T-helper 17 cell (primary cell): ENCODE measurements at regions not wholly inside any gene's neighbourhood (a gene's known extent, or its start where the extent isn't known, plus 50 kb on each side); places are given as distances from the start of the nearest gene placed in this dataset.
"Not testable (repeated sequence)": the region's sequence is repeated elsewhere in the genome, so short reads cannot be mapped to it uniquely, and the experiment has no call there.

Experiments
- ATAC-seq: fragments of 150-1000 bp; cut with Tn5 transposase; 2 replicates; pipeline ENCODE4 v1.10.0; 2021; ENCODE audit warnings: mild to moderate bottlenecking, moderate library complexity
- DNase-seq, 3 donors: peaks; one replicate each; pipeline versions ENCODE4 v3.0.0 to v3.0.0-alpha.2; 2020 to 2021
- H3K9me3 ChIP-seq: one replicate; pipeline ENCODE4 v1.7.0; 2013; ENCODE audit warnings: low read length, mild to moderate bottlenecking; ENCODE audit not compliant: control insufficient read depth, poor library complexity, severe bottlenecking
- H3K27ac Mint-ChIP-seq: one replicate; pipeline ENCODE4 v1.8.0; 2022; ENCODE audit warnings: mild to moderate bottlenecking, moderate library complexity, mixed read lengths
- H3K27me3 Mint-ChIP-seq: one replicate; pipeline ENCODE4 v1.8.0; 2022; ENCODE audit warnings: mixed read lengths
- H3K36me3 Mint-ChIP-seq: one replicate; pipeline ENCODE4 v1.8.0; 2022; ENCODE audit warnings: low read depth, mixed read lengths
- H3K4me1 Mint-ChIP-seq: one replicate; pipeline ENCODE4 v1.8.0; 2022; ENCODE audit warnings: mild to moderate bottlenecking, mixed read lengths
- H3K4me3 Mint-ChIP-seq: one replicate; pipeline ENCODE4 v1.8.0; 2022; ENCODE audit warnings: mild to moderate bottlenecking, moderate library complexity, mixed read lengths

DNA sequence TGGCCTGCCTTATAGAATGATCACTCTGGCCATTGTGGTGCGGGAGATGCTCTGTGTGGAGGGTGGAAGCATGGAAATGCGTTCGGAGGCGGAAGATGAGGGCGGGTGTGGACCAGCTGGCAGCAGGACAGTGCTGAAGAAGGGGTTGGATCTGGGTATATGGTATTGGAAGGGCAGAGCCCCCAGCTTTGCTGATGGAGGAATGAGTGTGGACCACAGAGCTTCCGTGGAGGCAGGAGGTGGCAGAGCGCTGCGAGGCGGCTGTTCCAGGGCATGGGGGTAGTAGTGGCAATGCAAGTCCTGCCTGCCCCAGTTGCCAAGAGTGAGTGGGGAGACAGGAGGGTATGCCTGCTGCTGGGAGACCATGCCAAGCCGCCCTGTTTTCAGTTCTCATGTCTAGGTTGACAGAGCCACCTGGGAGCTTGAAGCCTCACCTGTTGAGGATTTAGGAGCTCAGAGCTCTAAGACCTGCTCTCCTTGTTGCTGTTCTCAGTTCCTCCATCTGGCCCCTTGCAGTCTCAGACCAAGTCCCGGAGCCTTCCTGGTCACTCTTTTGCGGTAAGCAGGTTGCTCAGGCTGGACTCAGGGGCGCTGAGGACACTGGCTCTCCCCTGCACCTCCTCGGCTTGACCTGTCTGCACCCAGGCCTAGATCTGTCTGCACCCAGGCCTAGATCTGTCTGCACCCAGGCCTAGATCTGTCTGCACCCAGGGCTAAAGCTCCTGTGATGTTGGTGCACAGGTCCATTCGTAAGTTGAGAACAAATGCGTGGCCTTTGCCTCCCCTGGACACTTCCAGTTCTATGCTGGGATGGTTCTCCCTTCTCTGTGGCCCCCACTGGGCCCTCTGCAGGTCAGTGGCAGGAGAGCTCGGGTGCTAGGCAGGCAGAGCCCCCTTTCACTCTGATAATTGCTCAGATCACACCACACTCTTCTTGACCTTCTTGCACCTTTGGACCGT lies 290.5 kb upstream of the HS6ST1 start:
- Mint-ChIP-seq H3K36me3 (no peaks in the 10 kb centered on the region), H3K4me1 (peaks cover 2% of the 10 kb centered on the region), H3K4me3 (no peak overlapping the region), H3K27me3 (peaks cover 15% of the 10 kb centered on the region), H3K27ac (no peak overlapping the region)
- ATAC-seq: no peak
- DNase-seq: no peak
- no peaks in the 10 kb centered on the region for H3K9me3 ChIP-seq

DNA sequence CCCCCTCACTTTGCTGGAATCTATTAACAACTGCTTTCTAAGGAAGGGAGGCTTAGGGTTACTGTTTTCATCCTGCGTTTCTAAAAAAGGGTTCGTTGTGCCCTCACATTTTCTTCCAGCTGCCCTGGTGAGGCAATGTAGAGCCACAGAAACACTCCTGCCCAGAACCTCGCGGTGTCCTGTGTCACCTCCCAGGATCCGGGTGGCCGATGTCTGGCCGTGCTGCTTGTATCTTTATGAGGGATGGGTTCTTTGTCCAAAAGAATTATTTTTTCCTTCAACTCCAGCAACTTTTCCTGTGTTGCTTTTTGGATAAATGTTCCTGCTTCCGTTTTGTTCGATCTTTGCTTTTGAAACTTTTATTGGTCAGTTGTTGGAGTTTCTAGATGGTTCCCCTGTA lies 291.8 kb upstream of the HS6ST1 start:
- Mint-ChIP-seq H3K27ac (no peak overlapping the region), H3K4me1 (peaks cover 2% of the 10 kb centered on the region), H3K27me3 (peaks cover 15% of the 10 kb centered on the region), H3K4me3 (no peak overlapping the region), H3K36me3 (no peaks in the 10 kb centered on the region)
- ATAC-seq (no peak), DNase-seq (no peak)
- H3K9me3 ChIP-seq: no peaks in the 10 kb centered on the region

DNA sequence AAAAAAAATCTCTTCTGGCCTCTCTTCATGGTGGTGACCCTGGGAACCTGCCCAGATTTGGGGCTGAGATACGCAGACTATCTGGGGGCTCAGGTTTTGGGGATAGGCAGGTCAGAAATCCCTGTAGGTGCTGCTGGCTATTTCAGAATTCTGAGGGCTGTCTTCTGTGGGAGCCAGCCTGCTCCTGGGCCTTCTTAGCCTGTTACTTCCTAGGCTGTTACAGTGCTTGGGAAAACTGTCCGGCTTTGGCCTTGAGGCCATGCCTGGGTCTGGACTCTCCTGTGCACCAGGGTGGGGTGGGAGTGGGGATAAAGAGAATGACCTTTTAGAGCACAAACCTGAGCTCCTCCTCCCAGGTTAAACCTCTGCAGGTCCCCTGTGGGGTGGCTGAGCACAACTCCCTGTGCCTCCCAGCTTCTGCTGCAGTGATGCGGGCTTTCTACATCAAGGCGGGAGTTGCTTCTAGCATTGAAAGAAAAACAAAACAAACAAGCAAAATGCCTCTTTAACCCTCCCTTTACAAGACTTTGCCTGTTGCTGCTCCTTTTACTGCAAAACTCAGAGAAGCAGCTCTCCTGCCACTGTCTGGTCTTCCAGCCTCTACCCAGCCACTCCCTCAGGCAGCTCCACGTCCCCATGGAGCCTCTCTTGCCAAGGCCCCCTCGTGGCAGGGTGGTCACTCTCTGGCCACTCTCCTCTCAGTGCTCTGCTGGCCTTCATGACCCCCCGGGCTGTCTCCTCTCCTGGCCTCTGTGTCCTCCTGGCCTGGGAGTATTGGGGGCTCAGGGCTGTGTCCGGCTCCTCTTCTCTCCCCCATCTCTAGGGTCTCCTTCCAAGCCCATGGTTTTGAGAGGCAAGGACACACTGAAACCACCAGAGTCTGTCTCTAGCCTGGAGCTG lies 293.0 kb upstream of the HS6ST1 start:
- ATAC-seq: no peak
- Mint-ChIP-seq H3K27me3 (peaks cover 15% of the 10 kb centered on the region), H3K36me3 (no peaks in the 10 kb centered on the region), H3K27ac (no peak overlapping the region), H3K4me3 (no peak overlapping the region), H3K4me1 (peaks cover 2% of the 10 kb centered on the region)
- H3K9me3 ChIP-seq: no peaks in the 10 kb centered on the region
- DNase-seq: peak in 1 of 3 donors; percentile 5

DNA sequence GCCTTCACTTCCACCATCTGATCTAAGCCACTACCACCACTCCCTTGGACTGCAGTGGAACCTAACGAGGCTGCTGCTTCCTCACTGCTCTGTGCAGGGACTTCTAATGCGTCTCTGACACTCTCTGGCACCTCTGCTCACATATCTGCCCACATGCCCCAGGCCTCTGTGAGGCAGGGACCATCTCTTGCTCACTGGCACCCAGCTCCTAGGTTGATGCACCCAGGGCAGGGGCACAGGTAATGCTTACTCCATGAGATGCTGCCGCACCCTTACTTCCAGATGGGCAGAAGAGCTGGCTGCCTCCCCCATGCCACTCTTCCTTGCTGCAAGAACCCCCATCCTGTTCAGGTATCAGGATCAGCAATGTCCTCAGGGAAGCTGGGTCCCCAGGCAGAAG lies 294.0 kb upstream of the HS6ST1 start:
- Mint-ChIP-seq H3K4me3 (no peak overlapping the region), H3K4me1 (peaks cover 2% of the 10 kb centered on the region), H3K27me3 (peaks cover 15% of the 10 kb centered on the region), H3K36me3 (no peaks in the 10 kb centered on the region), H3K27ac (no peak overlapping the region)
- ATAC-seq (no peak), DNase-seq (no peak)
- no peaks in the 10 kb centered on the region for H3K9me3 ChIP-seq

DNA sequence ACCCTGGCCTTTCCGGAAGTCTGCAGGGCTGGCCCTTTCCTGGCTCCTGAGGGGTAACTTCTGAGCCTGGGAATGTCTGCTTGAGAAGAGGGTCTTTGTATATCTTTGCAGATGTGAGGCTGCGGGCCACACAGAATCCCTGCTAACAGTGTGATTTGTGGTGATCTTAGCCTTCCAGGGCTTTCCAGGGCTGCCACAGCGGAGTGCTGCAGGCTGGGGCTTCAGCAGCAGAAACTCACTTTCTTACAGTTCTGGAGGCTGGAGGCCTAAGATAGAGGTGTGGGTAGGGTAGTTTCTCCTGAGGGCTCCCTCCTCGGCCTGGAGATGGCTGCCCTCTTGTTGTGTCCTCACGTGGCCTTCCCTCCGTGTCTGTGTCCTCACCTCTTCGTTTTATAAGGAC lies 294.7 kb upstream of the HS6ST1 start:
- no peaks in the 10 kb centered on the region for H3K9me3 ChIP-seq
- Mint-ChIP-seq H3K27ac (no peak overlapping the region), H3K4me3 (no peak overlapping the region)

DNA sequence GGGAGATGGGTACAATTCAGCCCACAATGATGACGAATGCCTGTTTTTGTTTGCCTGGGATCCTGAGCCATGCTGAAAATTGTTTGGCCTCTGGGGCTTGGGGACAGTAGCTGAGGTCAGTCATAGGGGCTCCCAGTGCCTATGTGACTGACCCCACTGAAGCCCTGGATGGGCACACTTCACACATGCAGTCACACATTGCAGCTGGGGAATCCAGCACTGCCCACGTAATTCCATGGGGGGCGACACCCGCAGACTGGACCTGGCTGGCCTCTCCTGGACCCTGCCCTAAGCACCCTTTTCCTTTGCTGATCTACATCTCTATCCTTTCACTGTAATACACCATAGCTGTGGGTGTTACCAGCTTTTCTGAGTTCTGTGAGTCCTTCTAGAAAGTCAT lies 295.2 kb upstream of the HS6ST1 start:
- DNase-seq (no peak), ATAC-seq (no peak)
- no peak overlapping the region for H3K27ac Mint-ChIP-seq
- H3K4me3 Mint-ChIP-seq: no peak overlapping the region
- no peaks in the 10 kb centered on the region for H3K36me3 Mint-ChIP-seq
- no peaks in the 10 kb centered on the region for H3K9me3 ChIP-seq
- peaks cover 15% of the 10 kb centered on the region for H3K27me3 Mint-ChIP-seq
- peaks cover under 1% of the 10 kb centered on the region for H3K4me1 Mint-ChIP-seq

More for the DNA sequence above, 294.7 kb upstream of the HS6ST1 start:
- no peak for DNase-seq
- H3K4me1 Mint-ChIP-seq: peaks cover 2% of the 10 kb centered on the region
- ATAC-seq: no peak
- H3K36me3 Mint-ChIP-seq: no peaks in the 10 kb centered on the region
- peaks cover 15% of the 10 kb centered on the region for H3K27me3 Mint-ChIP-seq

DNA sequence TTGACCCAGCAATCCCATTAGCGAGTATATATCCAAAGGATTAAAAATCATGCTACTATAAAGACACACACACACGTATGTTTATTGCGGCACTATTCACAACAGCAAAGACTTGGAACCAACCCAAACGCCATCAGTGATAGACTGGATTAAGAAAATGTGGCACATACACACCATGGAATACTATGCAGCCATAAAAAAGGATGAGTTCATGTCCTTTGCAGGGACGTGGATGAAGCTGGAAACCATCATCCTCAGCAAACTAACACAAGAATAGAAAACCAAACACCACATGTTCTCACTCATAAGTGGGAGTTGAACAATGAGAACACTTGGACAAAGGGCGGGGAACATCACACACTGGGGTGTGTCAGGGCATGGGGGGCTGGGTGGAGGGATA lies 296.2 kb upstream of the HS6ST1 start:
- ATAC-seq, H3K27ac Mint-ChIP-seq, H3K9me3 ChIP-seq, DNase-seq, H3K4me3 Mint-ChIP-seq, H3K36me3 Mint-ChIP-seq, H3K4me1 Mint-ChIP-seq: not testable (repeated sequence)
- H3K27me3 Mint-ChIP-seq: peaks cover 15% of the 10 kb centered on the region

DNA sequence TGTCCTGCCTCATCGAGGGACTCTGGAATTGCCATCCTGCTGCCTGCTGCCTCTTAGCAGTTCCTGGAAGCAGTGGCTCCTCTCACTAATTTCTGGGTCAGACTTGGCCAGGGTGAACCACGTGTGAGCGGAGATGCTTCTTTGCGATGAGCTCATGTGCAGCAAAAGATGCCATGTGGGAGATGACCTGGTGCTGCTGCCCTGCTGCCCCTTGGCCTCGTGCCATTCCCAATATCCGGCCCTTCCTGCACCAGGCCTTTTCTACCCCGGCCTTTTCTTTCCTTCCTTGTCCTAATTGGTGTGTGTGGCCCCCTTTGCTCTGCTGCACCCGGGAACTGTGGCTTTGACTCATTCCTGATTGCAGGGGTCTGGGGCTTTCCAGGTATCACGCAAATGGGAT lies 296.9 kb upstream of the HS6ST1 start:
- no peak overlapping the region for H3K4me3 Mint-ChIP-seq
- H3K27me3 Mint-ChIP-seq: peaks cover 15% of the 10 kb centered on the region
- H3K4me1 Mint-ChIP-seq: no peaks in the 10 kb centered on the region
- H3K27ac Mint-ChIP-seq: no peak overlapping the region
- no peak for ATAC-seq
- DNase-seq: no peak
- H3K9me3 ChIP-seq: no peaks in the 10 kb centered on the region
- H3K36me3 Mint-ChIP-seq: no peaks in the 10 kb centered on the region

DNA sequence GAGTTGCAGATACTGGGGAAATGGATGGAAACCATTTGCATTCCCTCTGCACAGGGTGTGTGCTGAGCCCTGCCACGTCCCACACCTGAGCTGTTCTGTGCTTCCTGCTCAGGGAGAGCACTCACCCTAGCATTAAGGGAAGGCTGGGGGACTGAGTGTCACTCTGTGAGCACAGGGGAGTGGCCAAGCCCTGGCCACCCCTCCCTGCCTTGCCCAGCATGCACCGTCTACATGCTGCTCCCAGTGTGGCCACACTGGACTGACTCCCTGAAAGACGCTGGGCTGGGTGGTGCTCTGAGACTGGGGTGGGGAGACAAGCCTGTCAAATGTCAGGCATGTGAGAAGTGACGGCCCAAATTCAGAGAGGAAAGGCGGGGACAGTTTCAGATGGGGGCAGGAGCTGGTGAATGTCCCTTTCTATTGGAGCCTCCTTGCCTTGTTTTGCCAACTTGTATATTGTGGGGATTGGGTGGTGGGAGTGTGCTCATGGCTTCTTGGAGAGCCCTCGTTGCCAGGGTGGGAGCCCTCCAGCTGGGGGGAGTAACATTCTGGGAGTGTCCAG lies 298.4 kb upstream of the HS6ST1 start:
- no peaks in the 10 kb centered on the region for H3K9me3 ChIP-seq
- ATAC-seq: no peak
- peaks cover 8% of the 10 kb centered on the region for H3K27me3 Mint-ChIP-seq
- no peaks in the 10 kb centered on the region for H3K4me1 Mint-ChIP-seq
- H3K36me3 Mint-ChIP-seq: no peaks in the 10 kb centered on the region
- no peak overlapping the region for H3K4me3 Mint-ChIP-seq
- no peak overlapping the region for H3K27ac Mint-ChIP-seq
- DNase-seq: peak in 1 of 3 donors; percentile 0

DNA sequence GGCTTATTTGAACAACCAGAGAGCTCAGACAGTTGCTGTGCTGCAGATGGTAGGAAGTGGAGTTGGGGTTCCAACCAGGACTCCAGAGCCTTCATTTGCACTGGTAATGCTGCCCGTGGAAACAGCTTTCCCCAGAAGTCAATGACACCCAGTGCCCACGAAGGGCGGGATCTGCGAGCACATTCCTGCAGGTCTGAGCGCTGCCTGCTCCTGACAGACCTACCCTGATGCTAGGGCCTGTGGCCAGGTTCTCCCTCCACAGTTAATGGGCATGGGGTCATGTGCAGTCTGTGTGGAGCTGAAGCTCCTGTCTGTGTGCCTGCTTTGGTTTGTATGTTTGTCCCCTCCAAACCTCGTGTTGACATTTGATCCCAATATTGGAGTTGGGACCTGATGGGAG lies 299.0 kb upstream of the HS6ST1 start:
- H3K9me3 ChIP-seq: no peaks in the 10 kb centered on the region
- H3K4me1 Mint-ChIP-seq: no peaks in the 10 kb centered on the region
- H3K4me3 Mint-ChIP-seq: no peak overlapping the region
- DNase-seq (no peak), ATAC-seq (no peak)
- H3K27me3 Mint-ChIP-seq: peaks cover 2% of the 10 kb centered on the region
- H3K36me3 Mint-ChIP-seq: no peaks in the 10 kb centered on the region
- no peak overlapping the region for H3K27ac Mint-ChIP-seq

DNA sequence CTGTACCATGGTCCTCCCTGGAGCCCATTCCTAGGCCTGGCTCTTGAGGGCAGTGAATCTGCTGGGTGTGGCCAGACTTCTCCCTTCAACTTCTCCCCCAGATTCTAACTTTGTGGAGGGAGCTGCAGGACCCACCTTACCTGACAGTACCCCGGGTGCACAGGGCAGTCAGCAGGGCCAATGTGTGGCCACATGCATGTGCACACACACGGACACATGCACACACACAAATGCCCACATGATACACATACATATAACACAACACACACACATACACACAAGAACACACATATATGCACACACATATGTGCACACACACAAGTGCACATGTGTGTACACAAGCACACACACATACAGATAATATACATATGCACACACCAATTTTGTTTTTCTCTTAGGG lies 300.0 kb upstream of the HS6ST1 start:
- H3K9me3 ChIP-seq: no peaks in the 10 kb centered on the region
- DNase-seq: no peak
- no peaks in the 10 kb centered on the region for H3K36me3 Mint-ChIP-seq
- no peaks in the 10 kb centered on the region for H3K4me1 Mint-ChIP-seq
- no peak overlapping the region for H3K4me3 Mint-ChIP-seq
- no peaks in the 10 kb centered on the region for H3K27me3 Mint-ChIP-seq
- ATAC-seq: no peak
- no peak overlapping the region for H3K27ac Mint-ChIP-seq

DNA sequence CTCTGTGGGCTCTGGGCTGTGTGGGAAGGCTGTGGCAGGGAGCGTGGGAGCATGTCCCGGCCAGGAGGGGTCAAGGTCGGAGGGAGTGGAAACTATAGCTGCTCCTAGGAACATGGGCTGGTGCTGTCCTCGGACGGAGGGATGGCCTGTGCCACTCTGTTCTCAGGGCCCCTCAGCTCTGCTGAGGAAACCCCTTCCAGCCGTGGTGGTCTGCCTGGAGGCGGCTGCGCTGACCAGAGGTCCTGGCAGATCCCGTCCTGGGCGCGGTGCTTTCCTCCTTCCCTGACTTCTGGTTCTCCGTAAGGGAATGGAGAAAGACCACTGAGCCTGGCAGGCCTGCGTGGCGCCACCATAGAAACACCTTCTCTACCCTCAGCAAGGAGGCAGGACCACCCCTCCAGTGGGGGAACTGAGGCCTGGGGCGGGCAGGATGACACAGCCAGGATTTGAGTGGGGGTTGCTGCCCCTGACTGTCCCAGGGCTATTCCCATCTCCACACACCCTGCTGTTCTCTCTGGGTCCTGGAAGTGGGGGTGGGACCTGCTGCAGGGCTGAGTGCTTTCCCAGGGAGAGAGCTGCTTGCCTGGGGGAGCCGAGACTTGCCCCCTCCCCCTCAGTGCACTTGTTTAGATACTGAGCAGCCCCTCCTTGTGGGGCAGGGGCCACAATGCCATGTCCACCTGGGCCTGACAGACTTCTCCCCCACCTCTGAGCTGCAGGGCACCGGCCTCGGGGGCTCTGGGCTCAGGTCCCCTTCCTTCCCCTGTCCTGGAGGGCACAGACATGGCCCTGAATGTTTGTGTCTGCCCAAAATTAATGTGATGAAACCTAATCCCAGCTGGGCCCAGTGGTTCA lies 301.0 kb upstream of the HS6ST1 start:
- DNase-seq (no peak), ATAC-seq (no peak)
- Mint-ChIP-seq H3K27me3 (peaks cover 7% of the 10 kb centered on the region), H3K4me1 (peaks cover 2% of the 10 kb centered on the region), H3K36me3 (no peaks in the 10 kb centered on the region), H3K4me3 (no peak overlapping the region), H3K27ac (no peak overlapping the region)
- no peaks in the 10 kb centered on the region for H3K9me3 ChIP-seq
